ENCODE measurements at regions not wholly inside any gene's neighbourhood (a gene's known extent, or its start where the extent isn't known, plus 50 kb on each side); places are given as distances from the start of the nearest gene placed in this dataset.

DNA sequence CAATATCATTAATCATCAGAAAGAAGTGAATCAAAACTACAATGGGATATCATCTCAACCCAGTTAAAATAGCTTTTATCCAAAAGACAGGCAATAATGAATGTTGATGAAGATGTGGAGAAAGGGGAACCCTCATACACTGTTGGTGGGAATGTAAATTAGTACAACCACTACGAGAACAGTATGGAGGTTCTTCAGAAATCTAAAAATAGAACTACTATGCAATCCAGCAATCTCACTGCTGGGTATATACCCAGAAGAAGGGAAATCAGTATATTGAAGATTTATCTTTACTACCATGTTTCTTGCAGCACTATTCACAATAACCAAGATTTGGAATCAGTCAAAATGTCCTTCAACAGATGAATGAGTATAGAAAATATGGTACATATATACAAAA lies 189.8 kb downstream of the HHIPL2 start:
- DNase-seq (ENCODE audit: extremely low read depth, insufficient read length): no peak
- TF ChIP-seq, protein P1, sequence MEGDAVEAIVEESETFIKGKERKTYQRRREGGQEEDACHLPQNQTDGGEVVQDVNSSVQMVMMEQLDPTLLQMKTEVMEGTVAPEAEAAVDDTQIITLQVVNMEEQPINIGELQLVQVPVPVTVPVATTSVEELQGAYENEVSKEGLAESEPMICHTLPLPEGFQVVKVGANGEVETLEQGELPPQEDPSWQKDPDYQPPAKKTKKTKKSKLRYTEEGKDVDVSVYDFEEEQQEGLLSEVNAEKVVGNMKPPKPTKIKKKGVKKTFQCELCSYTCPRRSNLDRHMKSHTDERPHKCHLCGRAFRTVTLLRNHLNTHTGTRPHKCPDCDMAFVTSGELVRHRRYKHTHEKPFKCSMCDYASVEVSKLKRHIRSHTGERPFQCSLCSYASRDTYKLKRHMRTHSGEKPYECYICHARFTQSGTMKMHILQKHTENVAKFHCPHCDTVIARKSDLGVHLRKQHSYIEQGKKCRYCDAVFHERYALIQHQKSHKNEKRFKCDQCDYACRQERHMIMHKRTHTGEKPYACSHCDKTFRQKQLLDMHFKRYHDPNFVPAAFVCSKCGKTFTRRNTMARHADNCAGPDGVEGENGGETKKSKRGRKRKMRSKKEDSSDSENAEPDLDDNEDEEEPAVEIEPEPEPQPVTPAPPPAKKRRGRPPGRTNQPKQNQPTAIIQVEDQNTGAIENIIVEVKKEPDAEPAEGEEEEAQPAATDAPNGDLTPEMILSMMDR (IDR thresholded peaks at IDR 0.05; ENCODE audit: insufficient read depth, low read length, poor library complexity, severe bottlenecking): no peak
- no peaks in the 10 kb centered on the region for H3K27me3 ChIP-seq (replicated peaks; ENCODE audit: control insufficient read depth, insufficient read depth, low read length)
- no peak overlapping the region for H3K4me3 ChIP-seq (replicated peaks; ENCODE audit: low read depth, low read length)
- no peaks in the 10 kb centered on the region for H3K36me3 ChIP-seq (ENCODE audit: control insufficient read depth, insufficient read depth, low read length)

DNA sequence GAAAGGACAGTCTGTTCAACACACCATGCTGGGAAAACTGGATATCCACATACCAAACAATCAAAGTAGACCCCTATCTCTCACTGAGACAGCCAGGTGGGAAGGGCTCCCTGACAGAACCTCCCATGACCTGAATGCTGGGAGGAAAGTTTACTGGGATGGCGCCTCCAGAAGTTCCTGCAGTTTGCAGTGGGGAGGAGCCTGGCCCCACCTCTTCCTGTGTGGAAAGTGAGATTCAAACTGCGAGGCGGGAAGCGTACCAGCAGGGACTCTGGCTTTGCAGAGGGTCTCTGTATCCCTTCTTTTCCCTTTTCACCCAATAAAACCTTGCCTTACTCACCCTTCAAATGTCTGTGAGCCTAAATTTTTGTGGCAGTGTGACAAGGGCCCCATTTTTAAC lies 190.7 kb downstream of the HHIPL2 start:
- Histone ChIP-seq H3K36me3 (ENCODE audit: control insufficient read depth, insufficient read depth, low read length) (no peaks in the 10 kb centered on the region), H3K27me3 (replicated peaks; ENCODE audit: control insufficient read depth, insufficient read depth, low read length) (no peaks in the 10 kb centered on the region), H3K4me3 (replicated peaks; ENCODE audit: low read depth, low read length) (no peak overlapping the region)
- TF ChIP-seq, protein P1 (IDR thresholded peaks at IDR 0.05; ENCODE audit: insufficient read depth, low read length, poor library complexity, severe bottlenecking): no peak
- no peak for DNase-seq (ENCODE audit: extremely low read depth, insufficient read length)

DNA sequence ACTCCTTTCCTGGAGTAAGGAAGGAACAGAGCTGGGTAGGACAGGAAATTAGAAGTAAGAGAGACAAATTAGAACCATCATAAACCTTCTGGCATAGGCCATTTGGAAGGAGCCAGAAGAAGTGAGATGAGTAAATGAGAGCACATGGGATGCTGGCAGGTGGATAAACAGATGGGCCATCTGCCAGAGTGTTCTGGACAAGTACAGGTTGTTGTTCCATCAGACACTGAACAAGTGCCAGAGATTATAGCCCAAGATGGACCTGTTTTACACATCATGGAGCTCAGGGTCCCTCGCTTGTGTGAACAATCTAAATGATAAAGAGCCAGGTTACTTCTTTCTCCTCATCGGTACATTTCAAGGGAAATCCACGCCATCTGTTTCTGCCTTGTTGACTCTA lies 200.3 kb downstream of the HHIPL2 start:
- Histone ChIP-seq H3K36me3 (ENCODE audit: control insufficient read depth, insufficient read depth, low read length) (no peaks in the 10 kb centered on the region), H3K27me3 (replicated peaks; ENCODE audit: control insufficient read depth, insufficient read depth, low read length) (no peaks in the 10 kb centered on the region), H3K4me3 (replicated peaks; ENCODE audit: low read depth, low read length) (no peak overlapping the region)
- TF ChIP-seq, protein P1 (IDR thresholded peaks at IDR 0.05; ENCODE audit: insufficient read depth, low read length, poor library complexity, severe bottlenecking): no peak
- DNase-seq (ENCODE audit: extremely low read depth, insufficient read length): no peak

DNA sequence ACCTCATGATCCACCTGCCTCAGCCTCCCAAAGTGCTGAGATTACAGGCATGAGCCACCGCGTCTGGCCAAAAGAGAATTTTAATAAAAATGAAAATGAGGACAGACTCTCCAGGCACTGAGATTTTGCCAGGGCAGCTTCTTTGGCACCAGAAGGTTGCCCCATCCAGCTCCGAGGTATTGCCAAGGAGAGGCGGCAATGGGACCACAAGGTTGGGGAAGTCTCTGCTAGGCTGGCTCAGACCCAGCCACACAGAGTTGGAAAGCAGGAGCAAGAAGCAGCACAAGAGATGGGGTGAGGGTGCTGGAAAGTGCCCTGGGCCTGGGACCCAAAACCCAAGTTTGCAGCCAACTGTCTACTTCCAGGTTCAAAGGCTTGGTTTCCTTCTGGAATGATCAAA lies 200.9 kb downstream of the HHIPL2 start:
- TF ChIP-seq, protein P1 (IDR thresholded peaks at IDR 0.05; ENCODE audit: insufficient read depth, low read length, poor library complexity, severe bottlenecking): no peak
- no peaks in the 10 kb centered on the region for H3K27me3 ChIP-seq (replicated peaks; ENCODE audit: control insufficient read depth, insufficient read depth, low read length)
- DNase-seq (ENCODE audit: extremely low read depth, insufficient read length): no peak

DNA sequence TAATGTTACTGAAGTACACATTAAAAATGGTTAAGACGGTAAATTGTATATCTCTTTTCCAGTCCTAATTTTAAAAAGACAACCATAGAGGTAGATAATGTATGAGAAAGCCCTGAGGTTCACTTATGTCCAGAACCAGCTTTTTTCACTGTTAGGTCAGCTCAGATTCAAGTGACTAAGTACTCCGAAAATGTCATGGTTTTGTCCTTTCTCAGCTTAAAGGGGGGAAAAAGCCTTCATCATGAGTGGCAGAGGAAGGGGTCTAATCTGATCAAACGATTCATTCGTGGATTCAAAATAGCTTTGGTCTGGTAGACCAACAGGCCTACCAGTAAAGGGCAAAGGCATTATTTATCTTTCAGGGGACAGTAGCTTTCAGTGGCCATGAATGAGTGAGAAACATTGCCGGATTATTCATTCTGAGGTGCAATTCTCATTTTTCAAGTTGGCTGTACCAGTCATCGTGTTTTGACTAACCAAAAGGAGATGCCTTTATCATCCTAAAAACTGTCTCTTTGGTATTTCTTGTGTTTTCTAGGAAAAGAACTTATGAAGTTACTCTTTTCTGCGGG lies 208.4 kb downstream of the HHIPL2 start:
- H3K27me3 ChIP-seq (replicated peaks; ENCODE audit: control insufficient read depth, insufficient read depth, low read length): no peaks in the 10 kb centered on the region
- no peak for DNase-seq (ENCODE audit: extremely low read depth, insufficient read length)
- H3K36me3 ChIP-seq (ENCODE audit: control insufficient read depth, insufficient read depth, low read length): no peaks in the 10 kb centered on the region
- H3K4me3 ChIP-seq (replicated peaks; ENCODE audit: low read depth, low read length): no peak overlapping the region
- TF ChIP-seq, protein P1 (IDR thresholded peaks at IDR 0.05; ENCODE audit: insufficient read depth, low read length, poor library complexity, severe bottlenecking): no peak

More for the DNA sequence above, 200.9 kb downstream of the HHIPL2 start:
- Histone ChIP-seq H3K4me3 (replicated peaks; ENCODE audit: low read depth, low read length) (no peak overlapping the region), H3K36me3 (ENCODE audit: control insufficient read depth, insufficient read depth, low read length) (no peaks in the 10 kb centered on the region)

DNA sequence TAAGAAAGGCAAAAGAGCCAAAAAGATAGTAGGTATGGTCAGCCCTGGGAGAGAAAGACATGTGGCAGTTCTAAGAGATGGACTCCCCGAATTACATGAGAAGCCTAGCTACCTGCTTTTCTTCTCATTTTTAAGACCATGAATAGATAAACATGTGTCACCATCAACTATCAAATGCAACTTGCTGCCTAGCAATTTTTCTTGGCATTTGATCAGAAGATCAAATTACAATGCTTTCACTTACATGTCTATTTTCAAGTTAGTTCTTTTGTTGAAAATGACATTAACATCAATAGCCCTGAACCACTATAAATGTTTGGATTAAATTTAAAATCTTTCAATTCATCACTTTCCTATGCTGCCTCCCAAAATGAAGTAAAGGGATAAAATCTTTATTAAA lies 212.3 kb downstream of the HHIPL2 start:
- Histone ChIP-seq H3K4me3 (replicated peaks; ENCODE audit: low read depth, low read length) (no peak overlapping the region), H3K36me3 (ENCODE audit: control insufficient read depth, insufficient read depth, low read length) (no peaks in the 10 kb centered on the region), H3K27me3 (replicated peaks; ENCODE audit: control insufficient read depth, insufficient read depth, low read length) (no peaks in the 10 kb centered on the region)
- DNase-seq (ENCODE audit: extremely low read depth, insufficient read length): no peak
- TF ChIP-seq, protein P1 (IDR thresholded peaks at IDR 0.05; ENCODE audit: insufficient read depth, low read length, poor library complexity, severe bottlenecking): no peak

Data from GM06990 (cell line).